ELF-1 (cell line): ENCODE measurements at regions not wholly inside any gene's neighbourhood (a gene's known extent, or its start where the extent isn't known, plus 50 kb on each side); places are given as distances from the start of the nearest gene placed in this dataset.

Source experiments
- DNase-seq: peaks from one replicate; pipeline ENCODE4 v3.0.0-alpha.2; 2016; ENCODE audit warnings: low read depth, low spot score

DNA sequence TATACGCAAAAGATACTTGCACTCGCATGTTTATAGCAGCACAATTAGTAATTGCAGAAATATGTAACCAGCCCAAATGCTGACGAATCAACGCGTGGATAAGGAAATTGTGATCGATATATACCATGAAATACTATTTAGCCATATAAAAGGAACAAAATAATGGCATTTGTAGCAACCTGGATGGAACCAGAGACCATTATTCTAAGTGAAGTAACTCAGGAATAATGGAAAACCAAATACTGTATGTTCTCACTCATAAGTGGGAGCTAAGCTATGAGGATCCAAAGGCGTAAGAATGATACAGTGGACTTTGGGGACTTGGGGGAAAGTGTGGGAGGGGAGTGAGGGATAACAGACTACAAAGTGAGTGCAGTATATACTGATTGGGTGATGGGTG, 1008.0 kb upstream of the CRIM1 start:
- DNase-seq: no peak

GRCh38 chr2:35343135-35343534, 1012.4 kb upstream of the CRIM1 start:
- peak; percentile 32 for DNase-seq

DNA sequence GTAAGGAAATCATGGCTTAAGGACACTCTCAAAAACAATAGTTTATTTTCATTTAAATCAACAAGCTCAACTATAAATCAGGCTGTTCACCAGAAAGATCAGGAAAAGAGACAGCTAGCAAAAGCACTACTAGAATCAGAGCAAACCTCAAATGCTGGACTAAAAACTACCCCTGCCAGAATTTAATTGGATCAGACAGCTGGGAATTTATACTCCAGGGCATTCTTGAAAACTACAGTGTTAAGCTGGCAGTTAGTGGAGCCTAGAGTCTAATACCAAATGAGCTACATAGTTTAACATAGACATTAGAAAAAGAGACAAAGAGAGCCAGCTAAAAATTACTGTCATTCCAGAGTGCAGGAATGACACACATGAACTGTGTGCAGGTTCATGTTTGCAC, 1016.4 kb upstream of the CRIM1 start:
- no peak for DNase-seq

DNA sequence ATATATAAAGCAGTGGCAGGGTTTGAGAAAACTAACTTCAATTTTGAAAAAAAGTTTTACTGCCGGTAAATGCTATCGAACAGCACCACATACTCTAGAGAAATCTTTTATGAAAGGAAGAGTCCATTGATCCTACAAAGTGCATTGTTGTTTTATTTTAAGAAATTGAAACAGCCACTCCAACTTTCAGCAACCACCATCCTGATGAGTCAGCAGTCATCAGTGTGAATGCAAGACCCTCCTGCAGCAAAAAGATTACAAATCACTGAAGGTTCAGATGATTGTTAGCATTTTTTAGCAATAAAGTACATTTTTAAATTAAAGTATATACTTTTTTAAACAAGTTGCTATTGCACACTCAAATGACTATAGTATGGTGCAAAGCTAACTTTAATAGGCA, 1017.7 kb upstream of the CRIM1 start:
- DNase-seq: no peak

- DNase-seq: no peak
These were observed 1041.5 kb upstream of the CRIM1 start for GRCh38 chr2:35314049-35314448.

DNA sequence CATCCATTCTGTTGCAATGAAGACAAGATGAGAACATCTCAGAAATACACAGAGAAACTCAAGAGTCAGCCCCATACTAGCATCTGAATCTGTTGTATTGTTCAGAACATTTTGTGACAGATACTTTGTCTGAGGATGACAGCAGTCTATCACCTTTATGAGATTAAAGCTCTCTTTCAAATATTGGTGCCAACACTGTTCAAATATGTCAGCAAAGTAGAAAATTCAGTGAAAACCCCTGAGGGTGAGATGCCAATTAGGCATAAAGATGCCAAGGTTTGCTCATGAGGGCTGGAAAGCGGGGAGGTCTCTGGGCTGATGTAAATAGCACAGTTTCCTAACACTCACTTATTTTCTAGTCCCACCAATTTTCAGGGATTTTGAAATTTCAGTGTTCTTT, 1054.2 kb upstream of the CRIM1 start:
- no peak for DNase-seq

- no peak for DNase-seq
These were observed 1057.1 kb upstream of the CRIM1 start for GRCh38 chr2:35298493-35298892.

DNA sequence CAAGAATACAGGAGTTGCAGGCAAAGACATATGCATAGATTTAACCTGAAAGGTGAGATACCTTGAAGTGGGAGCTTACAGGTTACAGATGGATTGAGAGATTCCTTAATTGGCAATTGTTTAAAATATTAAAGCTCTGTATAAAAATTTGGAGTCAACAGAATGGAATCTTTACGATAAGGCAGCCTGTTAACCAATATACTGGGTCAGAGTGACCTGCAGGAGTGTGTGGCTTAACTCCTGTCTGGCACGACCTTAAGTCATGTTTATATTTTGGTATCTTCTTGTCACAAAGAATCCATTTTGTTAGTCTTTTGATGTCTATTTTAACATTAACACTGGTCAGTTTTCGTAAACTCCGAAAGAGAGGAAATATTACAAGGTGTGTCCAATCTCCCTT, 1058.2 kb upstream of the CRIM1 start:
- DNase-seq: no peak

DNA sequence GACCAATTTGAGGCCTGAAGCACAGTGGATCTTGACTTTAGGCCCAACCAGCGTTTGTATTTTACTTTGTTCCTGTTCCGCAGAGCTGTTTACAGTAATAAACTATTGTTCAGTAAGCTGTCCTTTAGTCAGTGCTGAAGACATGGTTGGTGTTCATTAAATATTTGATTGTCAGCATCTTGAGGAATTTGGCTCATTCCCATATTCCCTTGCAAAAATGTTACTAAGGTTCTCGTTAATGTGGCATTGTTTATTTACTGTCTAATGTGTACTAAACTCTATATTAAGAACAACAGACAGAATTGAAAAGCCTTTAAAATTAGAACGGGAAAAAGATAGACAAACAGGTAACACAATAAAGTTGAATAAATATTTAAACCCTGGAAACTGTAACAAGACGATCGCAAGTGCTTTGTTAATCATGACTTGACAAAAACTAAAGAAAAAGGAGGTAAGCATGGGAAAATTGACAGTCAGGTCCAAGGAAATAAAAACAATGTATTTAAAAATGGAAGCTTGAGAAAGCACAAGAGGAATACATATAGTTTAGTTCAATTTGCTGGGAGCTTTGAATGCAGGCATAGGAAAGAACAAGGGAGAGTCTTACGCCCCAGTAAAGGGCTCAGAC, 1060.8 kb upstream of the CRIM1 start:
- DNase-seq: no peak

DNA sequence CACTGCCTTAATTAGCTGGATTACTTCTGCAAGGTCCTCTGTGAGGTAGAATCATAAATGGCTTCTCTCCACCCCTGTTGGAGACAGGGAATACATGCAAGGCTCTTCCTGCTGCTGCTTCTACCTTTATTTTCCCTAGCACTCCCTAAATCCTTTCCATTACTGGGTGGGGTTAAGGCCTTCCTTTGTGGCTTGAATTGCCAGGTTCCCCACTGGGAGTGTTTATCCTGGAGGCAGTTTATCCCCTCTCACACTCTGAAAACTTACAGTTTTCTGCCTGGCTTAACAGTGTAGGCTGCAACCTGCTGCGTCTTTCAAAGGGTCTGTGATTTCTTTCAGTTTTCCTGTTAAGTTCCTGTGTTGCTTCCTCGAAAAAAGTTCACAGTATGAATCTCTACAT, 1062.3 kb upstream of the CRIM1 start:
- DNase-seq: peak; percentile 55

GRCh38 chr2:35292199-35292598, 1063.4 kb upstream of the CRIM1 start:
- DNase-seq: no peak

DNA sequence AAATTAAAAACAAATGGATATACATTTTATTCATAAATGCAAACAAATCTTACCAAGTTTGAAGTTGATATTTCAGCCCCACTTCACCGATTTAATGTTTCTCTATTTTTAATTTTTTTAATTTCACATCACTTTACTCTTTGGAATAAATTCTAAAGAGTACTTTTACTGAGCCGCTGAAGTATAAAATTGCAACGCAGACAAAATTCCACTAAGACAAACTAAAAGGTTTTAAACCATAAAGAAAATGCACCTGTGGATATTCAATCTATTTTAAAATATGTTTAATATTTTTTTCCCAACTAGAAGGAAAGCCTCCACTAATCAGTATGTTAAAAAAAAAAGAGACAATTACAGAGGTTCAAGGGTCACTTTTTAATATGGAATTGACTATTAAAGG, 1073.9 kb upstream of the CRIM1 start:
- DNase-seq: no peak

DNA sequence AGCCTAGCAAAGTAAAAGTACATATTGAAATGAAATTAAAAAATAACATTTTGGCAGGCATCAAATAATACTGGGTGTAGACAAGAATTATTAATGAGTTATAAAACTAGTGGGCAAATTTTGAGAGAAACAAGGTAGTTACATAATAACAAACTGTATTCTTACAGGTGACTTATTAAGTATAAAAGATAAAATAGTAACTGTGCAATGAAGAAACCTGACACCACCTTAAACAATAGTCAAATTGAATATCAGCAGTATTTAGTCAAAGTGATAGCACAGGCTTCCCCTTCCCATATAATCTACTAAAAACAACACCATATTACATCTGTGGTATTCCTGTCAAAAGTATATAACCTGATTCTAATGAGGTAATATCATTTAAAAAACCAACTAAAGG, 1099.8 kb upstream of the CRIM1 start:
- DNase-seq: no peak

- DNase-seq: no peak
These were observed 1104.4 kb upstream of the CRIM1 start for GRCh38 chr2:35251156-35251555.

GRCh38 chr2:35246702-35247101, 1108.9 kb upstream of the CRIM1 start:
- no peak for DNase-seq

DNA sequence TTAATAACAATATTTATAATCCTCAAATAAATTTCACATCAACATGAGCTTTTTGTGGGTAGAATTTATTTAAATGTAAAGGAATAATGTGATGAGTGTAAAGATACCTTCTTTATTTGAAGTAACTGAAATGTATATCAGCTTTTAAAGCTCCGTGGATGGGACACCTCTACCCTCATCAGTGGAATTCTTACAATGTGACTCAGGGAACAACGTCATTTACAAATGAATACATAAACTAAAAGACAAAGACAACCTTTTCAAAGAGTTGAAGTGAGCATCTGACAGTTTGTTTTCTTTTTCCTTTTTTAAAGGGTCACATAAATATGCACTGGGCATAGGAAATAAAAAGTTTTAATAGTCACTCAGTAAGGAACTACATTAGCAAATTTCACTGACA, 1127.0 kb upstream of the CRIM1 start:
- DNase-seq: no peak

GRCh38 chr2:35220461-35220860, 1135.1 kb upstream of the CRIM1 start:
- no peak for DNase-seq

- DNase-seq: no peak
These were observed 1150.7 kb upstream of the CRIM1 start for GRCh38 chr2:35204881-35205280.

DNA sequence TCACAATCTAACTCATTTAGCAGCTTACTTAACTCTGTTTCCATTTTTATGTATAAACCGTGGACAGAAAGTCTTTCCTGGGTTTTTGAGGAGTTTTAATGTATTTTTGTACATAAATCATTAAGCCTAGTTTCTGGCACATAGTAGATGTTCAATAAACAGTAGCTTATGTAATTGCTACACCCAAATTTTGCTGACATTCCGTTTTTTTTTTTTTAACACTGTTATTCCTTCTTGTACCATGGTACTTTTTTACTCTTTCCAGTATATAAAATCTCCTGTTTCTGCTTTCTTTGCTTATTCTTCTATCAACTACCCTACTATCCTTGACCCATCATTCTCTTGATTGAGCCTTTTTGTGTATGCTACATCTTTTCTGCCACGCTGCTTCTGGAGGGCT, 1151.3 kb upstream of the CRIM1 start:
- no peak for DNase-seq

DNA sequence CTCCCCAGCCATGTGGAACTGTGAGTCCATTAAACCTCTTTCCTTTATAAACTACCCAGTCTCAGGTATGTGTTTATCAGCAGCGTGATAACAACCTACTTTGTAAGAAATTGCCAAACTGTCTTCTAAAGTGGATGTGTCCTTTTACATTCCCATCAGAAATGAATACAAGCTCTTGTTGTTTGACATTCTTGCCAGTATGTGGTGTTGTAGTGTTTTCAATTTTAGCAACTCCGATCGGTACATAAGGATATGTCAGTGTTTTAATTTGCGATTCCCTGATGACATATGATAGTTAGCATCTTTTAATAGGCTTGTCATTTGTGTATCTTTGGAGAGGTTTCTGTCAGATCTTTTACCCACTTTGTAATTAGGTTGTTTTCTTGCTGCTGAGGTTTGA, 1156.3 kb upstream of the CRIM1 start:
- DNase-seq: no peak

- DNase-seq: no peak
These were observed 1169.6 kb upstream of the CRIM1 start for GRCh38 chr2:35185861-35186412.

- DNase-seq: no peak
These were observed 1171.1 kb upstream of the CRIM1 start for GRCh38 chr2:35184471-35184870.

GRCh38 chr2:35176726-35177125, 1178.9 kb upstream of the CRIM1 start:
- peak; percentile 90 for DNase-seq

DNA sequence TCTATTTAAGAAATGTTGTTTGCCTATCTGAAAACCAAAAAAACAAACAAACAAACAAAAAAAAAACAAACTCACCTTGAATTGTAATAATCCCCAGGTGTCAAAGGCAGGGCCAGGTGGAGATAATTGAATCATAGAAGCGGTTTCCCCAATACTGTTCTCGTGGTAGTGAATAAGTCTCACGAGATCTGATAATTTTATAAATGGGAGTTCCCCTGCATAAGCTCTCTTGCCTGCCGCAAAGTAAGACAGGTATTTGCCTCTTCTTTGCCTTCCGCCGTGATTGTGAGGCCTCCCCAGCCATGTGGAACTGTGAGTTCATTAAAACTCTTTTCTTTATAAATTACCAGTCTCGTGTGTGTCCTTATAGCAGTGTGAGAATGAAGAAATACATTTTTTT, 1180.7 kb upstream of the CRIM1 start:
- DNase-seq: no peak
